Fibroblast of lung (primary cell): ENCODE measurements at regions not wholly inside any gene's neighbourhood (a gene's known extent, or its start where the extent isn't known, plus 50 kb on each side); places are given as distances from the start of the nearest gene placed in this dataset.

ENCODE experiments used
- EZH2 ChIP-seq: IDR thresholded peaks from 2 replicates; pipeline ENCODE4 v1.5.1; 2012; ENCODE audit warnings: low read length, control low read depth, mild to moderate bottlenecking; ENCODE audit errors: missing control alignments
- TF ChIP-seq, protein P1 (sequence below), 2 donors: IDR thresholded peaks in 1 of 2; conservative IDR thresholded peaks in 1 of 2; 1 replicate in 1 of 2; 2 replicates in 1 of 2; pipeline ENCODE4 v1.5.1; 2011 to 2012; ENCODE audit warnings: low read length in 2 of 2, control low read depth in 1 of 2, inconsistent platforms in 1 of 2, low read depth in 1 of 2, mild to moderate bottlenecking in 1 of 2

DNA sequence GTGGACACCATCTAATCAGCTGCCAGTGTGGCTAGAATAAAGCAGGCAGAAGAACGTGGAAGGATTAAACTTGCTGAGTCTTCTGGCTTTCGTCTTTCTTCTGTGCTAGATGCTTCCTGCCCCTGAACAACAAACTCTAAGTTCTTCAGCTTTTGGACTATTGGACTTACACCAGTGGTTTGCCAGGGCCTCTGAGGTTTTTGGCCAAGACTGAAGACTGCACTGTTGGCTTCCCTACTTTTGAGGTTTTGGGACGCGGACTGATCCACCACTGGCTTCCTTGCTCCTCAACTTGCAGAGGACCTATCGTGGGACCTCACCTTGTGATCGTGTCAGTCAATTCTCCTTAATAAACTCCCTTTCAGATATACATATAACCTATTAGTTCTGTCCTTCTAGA lies 696.1 kb upstream of the NCAM2 start:
- TF ChIP-seq, protein P1, sequence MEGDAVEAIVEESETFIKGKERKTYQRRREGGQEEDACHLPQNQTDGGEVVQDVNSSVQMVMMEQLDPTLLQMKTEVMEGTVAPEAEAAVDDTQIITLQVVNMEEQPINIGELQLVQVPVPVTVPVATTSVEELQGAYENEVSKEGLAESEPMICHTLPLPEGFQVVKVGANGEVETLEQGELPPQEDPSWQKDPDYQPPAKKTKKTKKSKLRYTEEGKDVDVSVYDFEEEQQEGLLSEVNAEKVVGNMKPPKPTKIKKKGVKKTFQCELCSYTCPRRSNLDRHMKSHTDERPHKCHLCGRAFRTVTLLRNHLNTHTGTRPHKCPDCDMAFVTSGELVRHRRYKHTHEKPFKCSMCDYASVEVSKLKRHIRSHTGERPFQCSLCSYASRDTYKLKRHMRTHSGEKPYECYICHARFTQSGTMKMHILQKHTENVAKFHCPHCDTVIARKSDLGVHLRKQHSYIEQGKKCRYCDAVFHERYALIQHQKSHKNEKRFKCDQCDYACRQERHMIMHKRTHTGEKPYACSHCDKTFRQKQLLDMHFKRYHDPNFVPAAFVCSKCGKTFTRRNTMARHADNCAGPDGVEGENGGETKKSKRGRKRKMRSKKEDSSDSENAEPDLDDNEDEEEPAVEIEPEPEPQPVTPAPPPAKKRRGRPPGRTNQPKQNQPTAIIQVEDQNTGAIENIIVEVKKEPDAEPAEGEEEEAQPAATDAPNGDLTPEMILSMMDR (conservative IDR thresholded peaks at IDR 0.05 in 1 of 2, IDR thresholded peaks at IDR 0.05 in 1 of 2; ENCODE audit: low read depth in 1 of 2, low read length in 2 of 2), result no peak
- no peak for TF ChIP-seq EZH2
